OCI-LY7 (cell line): ENCODE measurements at regions not wholly inside any gene's neighbourhood (a gene's known extent, or its start where the extent isn't known, plus 50 kb on each side); places are given as distances from the start of the nearest gene placed in this dataset.

Experiments
- BruUV-seq: library from RNA; stranded (reverse); fragments of 400-500 nt; replicated peaks from 2 replicates; lab custom pipeline; 2021; lab: Mats Ljungman, UMichigan
- CTCF ChIA-PET: fragments of 300-600 bp; sonication (Branson Sonifier 250); formaldehyde crosslinking; loops from one replicate; lab custom pipeline; 2022; ENCODE audit warnings: antibody characterized with exemption; ENCODE audit not compliant: unreplicated experiment; lab: Charles Lee
- POLR2A ChIA-PET: fragments of 300-600 bp; sonication (Branson Sonifier 250); formaldehyde crosslinking; loops from one replicate; lab custom pipeline; 2022; ENCODE audit warnings: antibody characterized with exemption; lab: Charles Lee
- DNase-seq: peaks from one replicate; pipeline ENCODE4 v3.0.0-alpha.2; 2015; ENCODE audit warnings: low spot score
- H2AFZ ChIP-seq: fragments of 200-600 bp; sonication (generic), shearing (Covaris generic); 2 replicates; pipeline ENCODE4 v1.6.1; 2014; ENCODE audit warnings: mild to moderate bottlenecking, antibody characterized with exemption, low read length, moderate library complexity
- H3K27ac ChIP-seq: fragments of 200-600 bp; sonication (generic); 2 replicates; pipeline ENCODE4 v1.5.1; 2014; ENCODE audit warnings: mixed run types, low read depth, mild to moderate bottlenecking, moderate library complexity, low read length, inconsistent platforms; ENCODE audit not compliant: poor library complexity, severe bottlenecking
- H3K36me3 ChIP-seq: fragments of 200-600 bp; sonication (generic); 2 replicates; pipeline ENCODE4 v1.6.1; 2014; ENCODE audit warnings: mild to moderate bottlenecking, antibody characterized with exemption, low read length, moderate library complexity, mixed read lengths; ENCODE audit not compliant: insufficient read depth
- H3K4me1 ChIP-seq: fragments of 200-600 bp; sonication (generic); 2 replicates; pipeline ENCODE4 v1.5.1; 2014; ENCODE audit warnings: mild to moderate bottlenecking, low read length; ENCODE audit not compliant: insufficient read depth, poor library complexity, severe bottlenecking
- H3K4me2 ChIP-seq: fragments of 200-600 bp; sonication (generic); 2 replicates; pipeline ENCODE4 v1.6.1; 2014; ENCODE audit warnings: mild to moderate bottlenecking, low read length
- H3K4me3 ChIP-seq: fragments of 200-600 bp; sonication (generic); 2 replicates; pipeline ENCODE4 v1.5.1; 2014; ENCODE audit warnings: mild to moderate bottlenecking, low read depth, low read length; ENCODE audit not compliant: poor library complexity, severe bottlenecking
- H3K79me2 ChIP-seq: fragments of 200-600 bp; sonication (generic); 2 replicates; pipeline ENCODE4 v1.6.1; 2016; ENCODE audit warnings: low read depth, mild to moderate bottlenecking, low read length, moderate library complexity, mixed read lengths; ENCODE audit not compliant: insufficient read depth
- H3K9me2 ChIP-seq: fragments of 200-600 bp; sonication (generic); 2 replicates; pipeline ENCODE4 v1.6.1; 2016; ENCODE audit warnings: mild to moderate bottlenecking, low read length, mixed read lengths; ENCODE audit not compliant: insufficient read depth
- H3K9me3 ChIP-seq: fragments of 200-600 bp; sonication (generic); 2 replicates; pipeline ENCODE4 v1.6.1; 2014; ENCODE audit warnings: mild to moderate bottlenecking, mixed run types, low read length, mixed read lengths
- H4K20me1 ChIP-seq: fragments of 200-600 bp; sonication (generic); 2 replicates; pipeline ENCODE4 v1.6.1; 2014; ENCODE audit warnings: mild to moderate bottlenecking, antibody characterized with exemption, low read length, moderate library complexity, mixed read lengths; ENCODE audit not compliant: insufficient read depth
- EZH2phosphoT487 ChIP-seq: fragments of 200-600 bp; sonication (generic); IDR thresholded peaks from 2 replicates; pipeline ENCODE4 v1.6.1; 2018; ENCODE audit warnings: low read depth, borderline replicate concordance, mild to moderate bottlenecking, mixed run types, antibody characterized with exemption, low read length, moderate library complexity, mixed read lengths
- intact Hi-C: fragments of 100-400 bp; cut with micrococcal nuclease; formaldehyde crosslinking; loops from one replicate; pipeline ENCODE4 v1.10.0; 2022; ENCODE audit not compliant: unreplicated experiment
- TF ChIP-seq, protein P1 (sequence below): fragments of 200-600 bp; sonication (generic); conservative IDR thresholded peaks from 2 replicates; pipeline ENCODE4 v1.5.1; 2014; ENCODE audit warnings: mild to moderate bottlenecking, antibody characterized with exemption, low read length, moderate library complexity, mixed read lengths

DNA sequence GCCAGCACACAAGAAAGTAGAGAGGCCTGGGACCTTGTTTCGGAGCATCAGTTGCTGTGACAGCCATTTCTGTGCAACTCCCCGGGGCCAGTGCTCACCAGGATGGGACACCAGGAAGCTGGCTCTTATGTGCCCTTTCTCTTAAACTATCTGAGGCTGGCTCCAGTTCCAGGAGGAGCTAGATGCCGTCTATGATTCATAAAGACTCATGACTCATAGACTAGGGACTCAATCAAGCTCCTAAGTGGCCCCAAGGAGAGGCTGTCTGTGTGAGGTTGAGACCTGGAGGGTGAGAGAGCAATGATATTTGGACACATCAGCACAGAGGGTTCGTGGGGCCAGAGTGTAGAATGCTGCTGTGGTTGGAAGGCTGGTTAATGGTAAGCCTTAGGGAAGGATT lies 580.1 kb downstream of the CCSER2 start:
- no TSS peak for BruUV-seq
- no peak for TF ChIP-seq EZH2phosphoT487
- TF ChIP-seq, protein P1, sequence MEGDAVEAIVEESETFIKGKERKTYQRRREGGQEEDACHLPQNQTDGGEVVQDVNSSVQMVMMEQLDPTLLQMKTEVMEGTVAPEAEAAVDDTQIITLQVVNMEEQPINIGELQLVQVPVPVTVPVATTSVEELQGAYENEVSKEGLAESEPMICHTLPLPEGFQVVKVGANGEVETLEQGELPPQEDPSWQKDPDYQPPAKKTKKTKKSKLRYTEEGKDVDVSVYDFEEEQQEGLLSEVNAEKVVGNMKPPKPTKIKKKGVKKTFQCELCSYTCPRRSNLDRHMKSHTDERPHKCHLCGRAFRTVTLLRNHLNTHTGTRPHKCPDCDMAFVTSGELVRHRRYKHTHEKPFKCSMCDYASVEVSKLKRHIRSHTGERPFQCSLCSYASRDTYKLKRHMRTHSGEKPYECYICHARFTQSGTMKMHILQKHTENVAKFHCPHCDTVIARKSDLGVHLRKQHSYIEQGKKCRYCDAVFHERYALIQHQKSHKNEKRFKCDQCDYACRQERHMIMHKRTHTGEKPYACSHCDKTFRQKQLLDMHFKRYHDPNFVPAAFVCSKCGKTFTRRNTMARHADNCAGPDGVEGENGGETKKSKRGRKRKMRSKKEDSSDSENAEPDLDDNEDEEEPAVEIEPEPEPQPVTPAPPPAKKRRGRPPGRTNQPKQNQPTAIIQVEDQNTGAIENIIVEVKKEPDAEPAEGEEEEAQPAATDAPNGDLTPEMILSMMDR: no peak
- intact Hi-C loops: no loop called here
- Histone ChIP-seq H3K4me1 (no peaks in the 10 kb centered on the region), H3K9me2 (no peaks in the 10 kb centered on the region), H3K4me3 (no peak overlapping the region), H3K36me3 (no peaks in the 10 kb centered on the region), H3K4me2 (no peak overlapping the region), H3K27ac (no peak overlapping the region), H3K9me3 (no peaks in the 10 kb centered on the region), H2AFZ (no peak overlapping the region), H3K79me2 (no peaks in the 10 kb centered on the region), H4K20me1 (no peaks in the 10 kb centered on the region)
- CTCF ChIA-PET: no interaction called here
- DNase-seq: no peak
- POLR2A ChIA-PET: no interaction called here

DNA sequence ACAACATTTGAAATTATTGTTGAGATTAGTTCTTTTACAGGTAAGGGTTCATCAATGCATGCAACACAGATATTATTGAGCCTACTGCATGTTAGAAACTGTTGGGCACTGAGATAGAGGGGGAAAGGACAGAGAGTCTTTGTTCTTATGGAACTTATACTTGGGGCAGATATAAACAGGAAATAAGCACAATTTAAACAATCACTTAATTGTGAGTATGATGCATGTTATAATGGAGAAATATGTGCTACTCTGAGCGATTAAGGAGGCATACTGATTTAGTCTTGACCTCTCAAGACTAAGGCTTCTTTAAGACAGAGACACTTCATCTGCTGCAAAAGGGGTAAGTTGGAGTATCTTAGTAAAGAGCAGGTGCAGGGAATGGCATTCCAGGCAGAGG lies 593.3 kb downstream of the CCSER2 start:
- Histone ChIP-seq H3K9me3 (no peaks in the 10 kb centered on the region), H3K9me2 (no peaks in the 10 kb centered on the region), H2AFZ (no peak overlapping the region), H4K20me1 (no peaks in the 10 kb centered on the region), H3K79me2 (no peaks in the 10 kb centered on the region), H3K4me1 (no peaks in the 10 kb centered on the region), H3K4me3 (no peak overlapping the region), H3K27ac (no peak overlapping the region), H3K36me3 (no peaks in the 10 kb centered on the region), H3K4me2 (no peak overlapping the region)
- TF ChIP-seq, protein P1: no peak
- POLR2A ChIA-PET: no interaction called here
- CTCF ChIA-PET: no interaction called here
- no peak for DNase-seq
- BruUV-seq: no TSS peak
- intact Hi-C loops: no loop called here

DNA sequence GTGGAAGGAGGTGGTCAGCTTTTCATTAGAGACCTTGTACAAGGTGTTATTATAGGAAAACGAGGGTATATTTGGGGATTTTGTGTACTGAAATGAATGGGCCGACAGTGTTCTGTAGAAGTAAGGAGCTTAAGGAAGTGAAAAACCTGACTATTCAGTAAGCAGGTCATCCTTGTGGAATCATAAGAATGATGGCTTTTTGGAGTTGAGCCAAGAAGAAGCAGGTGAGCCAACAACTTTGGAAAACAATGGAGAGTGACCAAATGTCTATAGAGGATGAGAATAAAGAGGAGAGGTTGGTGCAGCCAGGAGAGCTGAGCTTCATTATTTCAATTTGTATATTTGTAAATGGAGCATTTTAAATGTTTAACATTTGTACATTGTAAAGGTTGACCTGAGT lies 595.7 kb downstream of the CCSER2 start:
- intact Hi-C loops: no loop called here
- Histone ChIP-seq H3K4me2 (no peak overlapping the region), H3K9me2 (no peaks in the 10 kb centered on the region), H3K79me2 (no peaks in the 10 kb centered on the region), H3K4me3 (no peak overlapping the region), H3K9me3 (no peaks in the 10 kb centered on the region), H3K27ac (no peak overlapping the region), H3K36me3 (no peaks in the 10 kb centered on the region), H3K4me1 (no peaks in the 10 kb centered on the region), H4K20me1 (no peaks in the 10 kb centered on the region), H2AFZ (no peak overlapping the region)
- DNase-seq: no peak
- ChIA-PET CTCF (no interaction called here), POLR2A (no interaction called here)
- TF ChIP-seq, protein P1: no peak
- no peak for TF ChIP-seq EZH2phosphoT487
- BruUV-seq: no TSS peak
